Pons (tissue), 1 donor: ENCODE measurements at regions not wholly inside any gene's neighbourhood (a gene's known extent, or its start where the extent isn't known, plus 50 kb on each side); places are given as distances from the start of the nearest gene placed in this dataset.
"Not testable (repeated sequence)": the region's sequence is repeated elsewhere in the genome, so short reads cannot be mapped to it uniquely, and the experiment has no call there.

ENCODE experiments used
- DNase-seq: peaks from one replicate; pipeline ENCODE4 v3.0.0-alpha.2; 2016; ENCODE audit warnings: low spot score

DNA sequence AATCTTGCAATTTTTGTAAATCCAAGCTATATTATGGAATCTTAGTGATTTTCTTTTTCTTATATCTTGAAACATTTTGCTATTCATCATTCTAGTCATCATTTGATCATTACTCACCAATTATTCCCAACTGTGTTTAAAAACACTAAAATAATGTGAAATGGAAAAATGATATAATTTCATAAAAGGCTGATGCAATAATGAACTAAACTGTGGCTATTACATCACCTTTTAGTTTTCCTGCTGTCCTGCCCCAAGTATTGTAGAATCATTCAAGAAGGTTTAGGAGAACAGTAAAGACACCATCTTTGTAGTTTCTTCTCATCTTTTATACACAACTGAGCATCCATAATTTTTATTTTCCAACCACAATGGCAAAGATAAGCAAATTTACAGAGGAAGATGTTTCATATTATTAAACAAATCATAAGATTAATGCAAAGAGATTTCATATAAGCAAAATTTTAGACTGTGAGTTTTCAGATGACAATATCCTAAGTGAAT, 431.0 kb upstream of the SLC30A5 start:
- no peak for DNase-seq

DNA sequence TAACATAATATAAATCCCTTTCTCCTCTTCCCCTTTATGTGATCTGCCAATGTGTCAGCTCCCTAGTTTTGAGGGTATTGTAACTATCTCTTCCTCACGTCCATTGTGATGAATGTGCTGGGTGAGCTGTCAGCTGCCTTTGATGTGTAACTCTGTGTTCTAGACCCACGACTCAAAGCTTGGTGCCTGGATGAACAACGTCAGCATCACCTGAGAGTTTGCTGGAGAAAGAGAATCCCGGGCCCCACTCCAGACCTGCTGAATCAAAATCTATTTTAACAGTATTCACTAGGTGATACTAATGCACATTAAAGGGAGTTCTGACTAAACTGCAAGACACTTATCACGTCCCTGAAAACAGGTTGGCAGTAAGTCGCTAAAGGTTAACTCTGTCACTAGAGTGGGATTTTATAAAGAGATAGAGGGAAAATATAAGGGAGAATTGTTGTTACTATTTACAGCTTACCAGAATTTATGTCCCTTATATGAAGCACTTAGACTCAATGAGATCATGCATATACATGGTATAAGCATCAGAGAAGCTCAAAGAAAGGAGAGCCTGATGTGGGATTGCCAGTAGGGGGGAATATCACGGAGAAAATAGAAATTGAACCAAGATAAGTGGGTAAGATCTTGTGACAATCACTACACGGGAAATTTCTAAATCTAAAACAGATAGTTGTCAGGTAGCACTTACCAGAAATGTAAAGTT, 423.8 kb upstream of the SLC30A5 start:
- no peak for DNase-seq

GRCh38 chr5:68673106-68673822, 420.6 kb upstream of the SLC30A5 start:
- DNase-seq, result no peak

DNA sequence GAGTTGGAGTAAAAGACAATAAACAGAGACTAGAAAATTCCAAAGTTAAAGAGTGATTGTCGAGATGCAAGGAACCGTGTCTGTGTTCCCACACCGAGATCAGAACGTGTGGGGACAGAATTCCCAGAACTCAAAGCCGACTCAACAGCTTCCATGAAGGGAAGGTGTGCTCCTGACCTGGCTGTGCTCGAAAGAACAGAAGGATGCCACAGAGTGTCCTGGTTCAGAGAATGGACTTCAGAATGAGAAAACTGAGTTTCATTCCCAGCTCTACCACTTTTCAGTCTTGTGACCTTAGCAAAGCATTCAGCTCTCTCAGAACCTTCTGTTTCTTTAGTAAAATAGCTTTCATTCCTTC, 420.0 kb upstream of the SLC30A5 start:
- DNase-seq, result no peak

DNA sequence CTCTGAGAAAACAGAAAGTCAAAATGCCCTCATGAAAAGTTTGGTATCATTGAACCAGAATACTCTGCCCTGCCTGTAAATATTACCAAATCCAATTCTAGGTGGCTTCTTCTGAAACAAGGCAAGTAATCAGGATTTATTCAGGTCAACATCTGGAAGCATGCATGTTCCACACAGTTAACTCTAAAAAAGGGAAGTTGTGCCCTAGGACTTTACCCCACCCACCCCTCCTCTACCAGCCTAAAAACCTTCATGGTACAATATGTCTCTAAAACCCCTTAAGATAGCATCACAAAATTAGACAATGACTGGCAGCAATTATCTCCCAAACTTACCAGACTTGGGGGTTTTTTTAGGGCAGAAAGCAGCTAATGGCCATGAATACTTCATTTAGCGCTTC, 414.8 kb upstream of the SLC30A5 start:
- no peak for DNase-seq

- DNase-seq, result no peak
Measured at GRCh38 chr5:68680366-68680765, 413.4 kb upstream of the SLC30A5 start.

DNA sequence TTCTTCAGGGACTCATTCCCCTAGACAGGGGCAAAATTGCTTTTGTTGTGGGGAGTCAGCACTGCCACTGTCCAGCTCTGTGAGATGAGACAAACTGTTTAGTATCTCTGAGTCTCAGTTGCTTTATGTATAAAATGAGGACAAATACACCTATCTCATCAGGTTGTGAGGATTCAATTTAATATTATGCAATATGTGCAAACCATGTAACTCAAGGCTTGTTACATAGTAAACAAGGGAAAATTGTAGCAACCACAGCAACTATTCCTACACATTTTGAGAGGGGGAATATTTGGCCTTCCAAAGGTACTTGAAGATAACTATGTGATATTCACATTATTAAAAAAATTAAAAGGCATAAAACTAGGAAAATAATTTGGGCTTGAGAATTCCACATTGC, 411.9 kb upstream of the SLC30A5 start:
- DNase-seq, result no peak

DNA sequence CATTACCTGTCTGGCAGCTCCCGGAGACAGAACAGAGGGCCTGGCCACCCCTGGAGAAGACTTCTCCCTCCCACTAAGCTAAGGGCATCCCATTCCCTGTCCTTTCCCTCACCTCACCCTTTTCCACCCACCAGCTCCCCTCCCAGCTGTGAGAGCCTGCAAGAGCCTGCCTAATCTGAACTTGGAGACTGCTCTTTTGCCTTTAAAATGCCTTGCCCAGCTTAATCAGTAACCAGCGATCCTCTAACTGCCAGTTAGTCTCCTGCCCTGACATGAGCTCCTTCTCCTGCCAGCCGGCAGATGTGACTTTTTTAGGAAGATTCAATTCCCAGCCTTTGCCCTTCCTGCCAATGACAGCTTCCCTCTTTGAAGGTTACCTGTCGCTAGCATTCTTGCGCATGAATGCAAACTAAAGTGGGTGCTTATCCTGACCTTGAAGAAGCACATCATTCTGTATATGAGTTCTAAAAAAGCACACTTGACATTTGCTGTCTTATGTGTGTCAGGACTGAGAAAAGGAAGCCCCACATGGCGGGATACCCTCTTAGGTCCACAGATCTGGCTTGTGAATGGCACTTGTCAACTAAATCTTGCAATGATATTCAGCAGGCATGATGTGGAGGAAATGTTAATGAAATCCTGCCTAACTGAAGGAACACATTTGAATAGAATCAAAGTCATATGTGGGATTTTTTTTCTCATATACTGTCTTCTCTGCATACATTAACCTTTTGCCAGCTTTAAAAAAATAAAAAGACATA, 411.2 kb upstream of the SLC30A5 start:
- DNase-seq, result no peak

DNA sequence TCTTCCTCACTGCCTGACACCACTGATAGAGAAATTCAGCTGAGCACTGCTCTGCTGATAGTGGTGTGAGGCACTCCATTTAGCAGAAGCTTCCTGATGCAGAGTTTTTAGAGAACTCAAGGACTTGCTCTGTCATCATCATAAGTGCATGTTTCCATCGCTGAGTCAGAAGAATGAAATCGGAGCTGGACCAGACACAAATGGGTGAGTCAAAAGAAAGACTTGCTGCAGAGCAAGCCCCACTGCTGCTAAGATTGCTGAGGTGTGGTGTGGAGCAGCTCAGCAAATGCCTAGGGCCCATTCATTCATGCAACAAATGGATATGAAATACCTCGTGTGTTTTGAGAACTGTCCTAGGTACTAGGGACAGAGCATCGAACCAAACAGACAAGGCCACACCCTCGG, 410.2 kb upstream of the SLC30A5 start:
- DNase-seq, result no peak

- DNase-seq, result no peak
Measured at GRCh38 chr5:68685863-68686262, 408.0 kb upstream of the SLC30A5 start.

DNA sequence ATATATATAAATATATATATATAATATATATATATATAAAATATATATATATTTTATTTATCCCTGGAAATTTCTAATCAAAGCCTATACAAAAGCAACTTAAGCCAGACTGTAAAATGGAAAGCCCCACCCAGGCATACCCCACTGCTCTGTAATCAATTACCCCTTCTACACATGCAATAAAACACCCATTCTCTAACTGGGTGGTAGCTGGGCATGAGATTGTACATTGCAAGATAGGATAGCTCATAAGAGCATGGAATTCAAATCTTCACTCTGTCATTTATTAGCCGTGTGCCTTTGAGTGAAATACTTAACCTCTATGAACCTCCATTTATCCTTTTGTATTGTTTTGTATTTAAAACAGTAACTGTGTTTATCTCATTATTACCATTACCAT, 405.3 kb upstream of the SLC30A5 start:
- no peak for DNase-seq

DNA sequence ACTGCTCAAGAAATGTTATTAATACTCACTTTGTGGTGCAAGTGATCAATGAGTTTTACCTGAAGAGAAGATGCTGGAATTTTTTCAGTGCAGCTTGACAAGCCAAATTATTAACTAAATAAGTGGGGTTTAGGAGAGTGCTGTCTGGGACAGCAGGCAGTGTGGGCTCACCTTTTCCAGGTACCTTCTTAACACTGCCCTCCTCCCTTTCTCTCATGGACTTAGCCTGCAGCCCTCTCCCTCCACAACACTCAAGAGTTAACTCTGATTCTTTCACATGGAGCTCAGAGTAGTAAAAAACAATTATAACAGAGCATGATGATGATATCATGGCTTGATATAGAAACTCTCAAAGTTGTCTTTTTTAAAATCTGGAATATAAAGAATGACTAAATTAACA, 404.8 kb upstream of the SLC30A5 start:
- DNase-seq, result no peak

DNA sequence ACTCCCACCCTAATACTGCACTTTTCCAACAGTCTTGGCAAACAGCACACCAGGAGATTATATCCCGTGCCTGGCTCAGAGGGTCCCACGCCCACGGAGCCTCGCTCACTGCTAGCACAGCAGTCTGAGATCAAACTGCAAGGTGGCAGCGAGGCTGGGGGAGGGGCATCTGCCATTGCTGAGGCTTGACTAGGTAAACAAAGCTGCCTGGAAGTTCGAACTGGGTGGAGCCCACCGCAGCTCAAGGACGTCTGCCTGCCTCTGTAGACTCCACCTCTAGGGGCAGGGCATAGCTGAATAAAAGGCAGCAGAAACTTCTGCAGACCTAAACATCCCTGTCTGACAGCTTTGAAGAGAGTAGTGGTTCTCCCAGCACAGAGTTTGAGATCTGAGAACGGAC, 401.9 kb upstream of the SLC30A5 start:
- DNase-seq, result not testable (repeated sequence)

- DNase-seq, result no peak
Measured at GRCh38 chr5:68698025-68698940, 395.5 kb upstream of the SLC30A5 start.

DNA sequence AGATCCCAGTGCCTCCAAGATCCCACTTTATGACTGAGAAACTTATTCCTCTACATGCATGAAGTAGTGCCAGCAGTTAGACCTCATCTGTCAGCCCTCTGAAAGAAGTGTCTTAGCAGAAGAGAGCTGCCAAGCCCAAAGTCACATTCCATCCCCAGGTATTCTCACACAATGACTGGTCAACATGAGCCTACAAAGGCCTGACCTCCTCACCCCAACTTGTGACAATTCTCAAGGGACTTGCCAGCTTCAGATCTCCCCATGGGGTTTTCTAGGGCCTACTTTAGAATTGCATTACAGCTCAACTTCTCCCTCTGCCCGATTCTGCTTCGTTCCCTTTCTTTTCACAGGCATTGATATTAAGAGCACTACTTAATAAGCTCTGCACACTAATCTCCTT, 393.8 kb upstream of the SLC30A5 start:
- no peak for DNase-seq

- DNase-seq, result no peak
Measured at GRCh38 chr5:68707575-68707974, 386.2 kb upstream of the SLC30A5 start.

- no peak for DNase-seq
Measured at GRCh38 chr5:68708156-68708841, 385.5 kb upstream of the SLC30A5 start.

DNA sequence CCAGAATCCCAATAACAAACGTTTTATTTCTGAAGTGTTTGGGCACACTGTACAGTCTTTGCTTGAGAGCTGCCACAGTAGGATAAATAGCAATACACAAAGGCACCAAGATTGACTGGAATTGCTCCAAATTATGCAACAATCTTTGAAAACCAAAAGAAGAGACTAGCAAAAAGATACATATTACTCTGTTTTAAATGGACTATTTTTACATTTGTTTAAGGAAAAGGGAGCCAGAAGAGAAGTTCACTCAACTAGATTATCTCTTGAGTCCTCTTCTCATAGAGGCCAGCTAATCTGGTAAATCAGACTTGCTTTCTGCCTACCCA, 385.0 kb upstream of the SLC30A5 start:
- no peak for DNase-seq

- DNase-seq, result no peak
Measured at GRCh38 chr5:68709239-68709638, 384.6 kb upstream of the SLC30A5 start.

DNA sequence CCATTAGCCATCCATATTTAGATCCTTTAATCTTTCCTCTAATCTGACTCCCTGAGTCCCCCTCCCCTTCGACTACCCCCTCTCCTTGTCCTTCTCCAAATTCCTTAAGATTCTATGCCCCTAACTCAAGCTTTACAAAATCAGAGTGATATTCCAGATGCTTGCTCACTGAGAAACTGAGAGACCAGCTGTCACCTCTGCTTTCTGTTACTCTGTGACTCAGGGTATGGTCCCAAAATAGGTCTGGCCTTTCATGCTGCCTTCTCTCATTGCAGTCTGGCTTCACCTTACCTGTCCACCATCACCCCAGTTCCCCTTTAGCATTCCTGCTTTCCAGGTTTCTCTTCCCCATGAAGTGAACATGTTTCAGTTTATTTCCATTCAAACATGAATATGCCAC, 383.3 kb upstream of the SLC30A5 start:
- DNase-seq, result no peak
